ENCODE measurements at regions not wholly inside any gene's neighbourhood (a gene's known extent, or its start where the extent isn't known, plus 50 kb on each side); places are given as distances from the start of the nearest gene placed in this dataset.

DNA sequence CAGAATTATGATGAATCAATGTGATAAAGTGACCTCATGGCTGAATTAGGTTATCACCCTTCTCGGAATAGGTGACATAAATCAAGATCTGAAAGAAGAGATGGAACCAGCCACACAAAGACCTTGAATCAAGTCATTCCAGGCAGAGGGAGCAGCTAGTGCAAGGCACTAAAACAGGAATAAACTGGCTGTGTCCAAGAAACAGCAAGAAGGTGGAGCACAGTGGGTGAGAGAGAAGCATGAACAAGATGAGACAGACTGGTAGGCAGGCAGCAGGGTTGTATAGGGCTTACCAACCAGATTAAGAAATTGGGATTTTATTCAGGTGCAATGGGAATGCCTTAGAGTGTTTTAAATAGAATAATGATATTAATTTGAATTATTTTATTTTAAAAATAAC is 470.3 kb downstream of the PCDH20 start:
- ChIA-PET CTCF (ENCODE audit: partially characterized antibody) (interaction anchor here (0.9 kb wide), 1 partner anchor 11 kb away, joined by 3 read pairs; no protein-coding TSS in a partner anchor), POLR2A (ENCODE audit: partially characterized antibody) (no interaction called here)
- H3K27me3 ChIP-seq (ENCODE audit: insufficient read depth, low read length), result no peaks in the 10 kb centered on the region
- H3K9me3 ChIP-seq (ENCODE audit: control insufficient read depth in 1 of 2, low read length in 2 of 2), result no peaks in the 10 kb centered on the region
- no peaks in the 10 kb centered on the region for H3K4me1 Mint-ChIP-seq
- H3K36me3 ChIP-seq (ENCODE audit: insufficient read depth, low read length), result no peaks in the 10 kb centered on the region
- no peaks in the 10 kb centered on the region for H3K4me1 ChIP-seq (ENCODE audit: insufficient read depth, low read length)
- H3K27ac Mint-ChIP-seq, result no peak overlapping the region
- DNase-seq, result no peak
- H3K27me3 Mint-ChIP-seq, result no peaks in the 10 kb centered on the region
- H3K9me3 Mint-ChIP-seq, result peaks cover 5 to 14% (median 8%) of the 10 kb centered on the region in 8 donors
- no peak overlapping the region for H3K4me3 ChIP-seq (ENCODE audit: low read length in 2 of 2)
- H3K4me3 Mint-ChIP-seq, result no peak overlapping the region
- intact Hi-C loops (cut with micrococcal nuclease), result no loop called here
- no peak overlapping the region for H3K27ac ChIP-seq (ENCODE audit: low read depth, low read length)
- H3K36me3 Mint-ChIP-seq, result no peaks in the 10 kb centered on the region

DNA sequence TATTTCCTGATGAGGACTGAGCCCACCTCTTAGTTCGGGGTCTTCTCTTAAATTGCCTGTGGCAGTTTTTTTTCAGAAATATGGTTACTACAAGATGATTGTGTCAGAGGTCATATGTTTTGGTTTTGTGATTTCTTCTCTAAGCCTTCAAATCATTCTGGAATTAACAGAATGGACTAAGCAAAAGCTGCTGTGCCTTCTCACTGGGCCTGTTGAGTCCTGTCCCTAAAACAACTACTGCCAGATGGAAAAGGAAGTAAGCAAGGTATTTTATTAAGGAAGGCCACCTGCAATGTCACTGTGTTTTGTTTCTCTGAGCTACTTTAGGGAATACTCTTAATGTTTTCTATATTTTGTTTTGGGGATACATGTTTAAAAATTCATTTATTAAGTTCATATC is 470.8 kb downstream of the PCDH20 start:
- Histone ChIP-seq H3K27ac (ENCODE audit: low read depth, low read length) (no peak overlapping the region), H3K4me3 (ENCODE audit: low read length in 2 of 2) (no peak overlapping the region), H3K4me1 (ENCODE audit: insufficient read depth, low read length) (no peaks in the 10 kb centered on the region), H3K27me3 (ENCODE audit: insufficient read depth, low read length) (no peaks in the 10 kb centered on the region), H3K9me3 (ENCODE audit: control insufficient read depth in 1 of 2, low read length in 2 of 2) (no peaks in the 10 kb centered on the region), H3K36me3 (ENCODE audit: insufficient read depth, low read length) (no peaks in the 10 kb centered on the region)
- no peaks in the 10 kb centered on the region for H3K36me3 Mint-ChIP-seq
- H3K9me3 Mint-ChIP-seq, result peaks cover 4 to 14% (median 10%) of the 10 kb centered on the region in 8 donors
- H3K27me3 Mint-ChIP-seq, result no peaks in the 10 kb centered on the region
- no peak overlapping the region for H3K27ac Mint-ChIP-seq
- H3K4me3 Mint-ChIP-seq, result no peak overlapping the region
- no peak for DNase-seq
- POLR2A ChIA-PET (ENCODE audit: partially characterized antibody), result no interaction called here
- intact Hi-C loops (cut with micrococcal nuclease), result no loop called here
- H3K4me1 Mint-ChIP-seq, result no peaks in the 10 kb centered on the region
- CTCF ChIA-PET (ENCODE audit: partially characterized antibody), result interaction anchor here (0.9 kb wide), 1 partner anchor 12 kb away, joined by 3 read pairs; no protein-coding TSS in a partner anchor

DNA sequence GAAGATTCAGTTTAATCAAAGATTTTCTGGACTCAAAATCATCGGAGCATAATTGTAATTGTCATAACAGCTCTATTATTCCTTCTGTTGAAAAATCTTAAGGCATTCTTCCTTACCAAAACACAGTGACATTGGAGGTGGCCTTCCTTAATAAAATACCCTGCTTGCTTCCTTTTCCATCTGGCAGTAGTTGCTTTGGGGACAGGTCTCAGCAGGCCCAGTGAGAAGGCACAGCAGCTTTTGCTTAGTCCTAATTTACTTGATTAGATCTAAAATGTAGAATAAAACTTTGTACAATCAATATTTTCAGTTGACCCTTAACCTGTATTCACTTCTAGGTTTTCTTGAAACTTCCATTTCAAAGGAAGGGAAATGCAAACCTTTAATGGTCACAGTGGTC is 471.6 kb downstream of the PCDH20 start:
- intact Hi-C loops (cut with micrococcal nuclease), result no loop called here
- H3K9me3 Mint-ChIP-seq, result peaks cover 4 to 14% (median 9%) of the 10 kb centered on the region in 8 donors
- Histone ChIP-seq H3K36me3 (ENCODE audit: insufficient read depth, low read length) (no peaks in the 10 kb centered on the region), H3K4me3 (ENCODE audit: low read length in 2 of 2) (no peak overlapping the region), H3K4me1 (ENCODE audit: insufficient read depth, low read length) (no peaks in the 10 kb centered on the region), H3K27ac (ENCODE audit: low read depth, low read length) (no peak overlapping the region), H3K9me3 (ENCODE audit: control insufficient read depth in 1 of 2, low read length in 2 of 2) (no peaks in the 10 kb centered on the region), H3K27me3 (ENCODE audit: insufficient read depth, low read length) (no peaks in the 10 kb centered on the region)
- no peak overlapping the region for H3K4me3 Mint-ChIP-seq
- DNase-seq, result no peak
- H3K4me1 Mint-ChIP-seq, result no peaks in the 10 kb centered on the region
- CTCF ChIA-PET (ENCODE audit: partially characterized antibody), result no interaction called here
- POLR2A ChIA-PET (ENCODE audit: partially characterized antibody), result no interaction called here
- H3K27ac Mint-ChIP-seq, result no peak overlapping the region
- no peaks in the 10 kb centered on the region for H3K27me3 Mint-ChIP-seq
- H3K36me3 Mint-ChIP-seq, result no peaks in the 10 kb centered on the region

DNA sequence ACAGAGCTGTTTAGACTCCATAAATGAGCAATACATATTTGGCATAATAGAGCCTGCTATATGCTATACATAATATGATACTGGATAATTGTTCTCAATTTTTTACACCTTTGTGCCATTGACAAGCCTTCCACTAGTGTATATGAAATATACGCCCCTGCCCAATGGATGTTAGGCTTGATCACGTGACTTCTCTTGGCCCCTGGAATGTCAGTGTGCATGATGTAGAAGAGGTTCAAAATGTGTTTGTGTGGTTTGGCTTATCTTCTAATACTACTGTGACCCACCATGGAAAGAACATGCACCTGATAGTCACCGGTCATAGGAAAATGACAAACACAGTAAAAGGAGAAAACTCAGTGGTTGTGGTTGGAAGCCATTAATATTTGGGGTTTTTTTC is 479.4 kb downstream of the PCDH20 start:
- POLR2A ChIA-PET (ENCODE audit: partially characterized antibody), result no interaction called here

DNA sequence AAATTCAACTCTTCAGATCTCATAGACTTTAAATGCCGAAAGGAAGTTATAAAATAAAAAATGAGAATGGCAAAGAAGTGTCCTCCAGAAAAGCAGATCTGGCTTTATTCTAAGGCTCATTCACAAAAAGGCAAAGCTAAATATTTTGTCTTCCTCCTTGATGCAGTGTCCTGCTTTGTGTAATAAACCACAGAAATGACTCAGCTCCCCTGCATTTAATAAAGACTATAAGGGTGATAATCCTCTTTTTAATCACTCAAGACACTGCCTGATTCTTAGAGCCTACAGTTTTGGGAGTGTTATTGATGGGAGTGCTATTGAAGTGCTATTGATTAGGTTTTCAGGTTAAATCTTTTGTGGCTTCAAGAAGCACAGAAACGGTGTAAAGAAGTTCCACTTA is 482.0 kb downstream of the PCDH20 start:
- H3K4me1 Mint-ChIP-seq, result no peaks in the 10 kb centered on the region
- H3K27me3 Mint-ChIP-seq, result no peaks in the 10 kb centered on the region
- H3K4me1 ChIP-seq (ENCODE audit: insufficient read depth, low read length), result no peaks in the 10 kb centered on the region
- ChIA-PET CTCF (ENCODE audit: partially characterized antibody) (no interaction called here), POLR2A (ENCODE audit: partially characterized antibody) (no interaction called here)
- H3K27me3 ChIP-seq (ENCODE audit: insufficient read depth, low read length), result no peaks in the 10 kb centered on the region
- H3K36me3 Mint-ChIP-seq, result no peaks in the 10 kb centered on the region
- H3K9me3 ChIP-seq (ENCODE audit: control insufficient read depth in 1 of 2, low read length in 2 of 2), result no peaks in the 10 kb centered on the region
- no peak for DNase-seq
- H3K9me3 Mint-ChIP-seq, result peaks cover 0 to 5% (median 0%) of the 10 kb centered on the region in 8 donors
- no peak overlapping the region for H3K4me3 ChIP-seq (ENCODE audit: low read length in 2 of 2)
- no peak overlapping the region for H3K27ac Mint-ChIP-seq
- no peaks in the 10 kb centered on the region for H3K36me3 ChIP-seq (ENCODE audit: insufficient read depth, low read length)
- no peak overlapping the region for H3K4me3 Mint-ChIP-seq
- intact Hi-C loops (cut with micrococcal nuclease), result no loop called here
- no peak overlapping the region for H3K27ac ChIP-seq (ENCODE audit: low read depth, low read length)

More for the DNA sequence above, 479.4 kb downstream of the PCDH20 start:
- Histone ChIP-seq H3K9me3 (ENCODE audit: control insufficient read depth in 1 of 2, low read length in 2 of 2) (no peaks in the 10 kb centered on the region), H3K27ac (ENCODE audit: low read depth, low read length) (no peak overlapping the region), H3K4me1 (ENCODE audit: insufficient read depth, low read length) (no peaks in the 10 kb centered on the region), H3K4me3 (ENCODE audit: low read length in 2 of 2) (no peak overlapping the region), H3K27me3 (ENCODE audit: insufficient read depth, low read length) (no peaks in the 10 kb centered on the region), H3K36me3 (ENCODE audit: insufficient read depth, low read length) (no peaks in the 10 kb centered on the region)
- H3K4me3 Mint-ChIP-seq, result no peak overlapping the region
- no peak for DNase-seq
- peaks cover 0 to 5% (median 3%) of the 10 kb centered on the region in 8 donors for H3K9me3 Mint-ChIP-seq
- H3K4me1 Mint-ChIP-seq, result no peaks in the 10 kb centered on the region
- no peaks in the 10 kb centered on the region for H3K27me3 Mint-ChIP-seq
- intact Hi-C loops (cut with micrococcal nuclease), result no loop called here
- H3K27ac Mint-ChIP-seq, result no peak overlapping the region
- H3K36me3 Mint-ChIP-seq, result no peaks in the 10 kb centered on the region
- CTCF ChIA-PET (ENCODE audit: partially characterized antibody), result no interaction called here

DNA sequence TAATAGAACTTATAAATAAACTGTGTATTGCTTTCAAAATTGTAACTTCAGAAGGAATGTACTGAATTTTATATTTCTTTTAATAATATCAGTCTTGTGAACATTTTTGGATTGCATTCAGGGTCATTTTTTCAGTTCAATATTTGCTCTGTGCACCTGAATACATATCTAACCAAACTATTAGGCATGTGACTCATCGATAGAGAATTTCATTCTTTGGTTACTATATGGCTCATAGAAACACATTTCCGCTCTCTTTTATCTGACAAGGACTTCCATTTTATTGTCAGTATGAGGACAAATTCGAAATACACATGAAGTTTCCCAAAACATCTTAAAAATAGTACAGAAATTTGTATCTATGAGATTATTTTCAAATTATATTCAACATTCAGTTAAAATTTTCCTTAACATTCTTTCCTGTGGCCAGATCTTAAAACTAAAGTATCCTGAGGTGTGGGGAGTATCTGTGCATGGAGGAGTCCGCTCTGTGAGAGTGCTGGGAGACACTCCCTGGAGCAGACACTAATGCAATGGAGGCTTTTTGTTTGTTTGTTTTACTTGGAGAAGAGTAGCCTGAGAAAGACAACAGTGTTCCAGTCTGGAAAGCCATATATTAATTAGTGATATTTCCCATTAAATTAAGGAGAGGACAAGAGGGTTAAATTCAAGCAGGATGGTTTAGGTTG is 483.6 kb downstream of the PCDH20 start:
- Mint-ChIP-seq H3K4me1 (no peaks in the 10 kb centered on the region), H3K4me3 (no peak overlapping the region), H3K9me3 (peaks cover 0 to 5% (median 0%) of the 10 kb centered on the region in 8 donors), H3K27me3 (no peaks in the 10 kb centered on the region), H3K36me3 (no peaks in the 10 kb centered on the region), H3K27ac (no peak overlapping the region)
- ChIA-PET CTCF (ENCODE audit: partially characterized antibody) (no interaction called here), POLR2A (ENCODE audit: partially characterized antibody) (no interaction called here)
- Histone ChIP-seq H3K9me3 (ENCODE audit: control insufficient read depth in 1 of 2, low read length in 2 of 2) (no peaks in the 10 kb centered on the region), H3K27ac (ENCODE audit: low read depth, low read length) (no peak overlapping the region), H3K4me1 (ENCODE audit: insufficient read depth, low read length) (no peaks in the 10 kb centered on the region), H3K4me3 (ENCODE audit: low read length in 2 of 2) (no peak overlapping the region), H3K27me3 (ENCODE audit: insufficient read depth, low read length) (no peaks in the 10 kb centered on the region), H3K36me3 (ENCODE audit: insufficient read depth, low read length) (no peaks in the 10 kb centered on the region)
- DNase-seq, result no peak
- intact Hi-C loops (cut with micrococcal nuclease), result no loop called here

DNA sequence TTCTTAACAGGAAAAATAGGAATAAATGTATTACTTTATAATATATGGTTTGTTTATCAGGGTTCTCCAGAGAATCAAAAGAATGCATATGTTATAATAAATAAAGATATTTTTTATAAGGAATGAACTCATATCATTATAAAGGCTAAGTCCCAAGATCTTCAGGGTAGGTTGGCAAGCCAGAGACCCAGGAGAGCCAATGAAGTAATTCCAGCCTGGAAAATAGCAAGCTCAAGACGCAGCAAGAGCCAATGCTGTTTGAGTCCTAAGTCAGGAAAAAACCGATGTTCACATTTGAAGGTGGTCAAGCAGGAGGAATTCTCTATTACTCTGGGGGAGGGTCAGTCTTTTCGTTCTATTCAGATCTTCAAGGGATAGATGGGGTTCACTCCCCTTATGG is 490.0 kb downstream of the PCDH20 start:
- no peak overlapping the region for H3K27ac Mint-ChIP-seq
- H3K36me3 Mint-ChIP-seq, result no peaks in the 10 kb centered on the region
- no peaks in the 10 kb centered on the region for H3K36me3 ChIP-seq (ENCODE audit: insufficient read depth, low read length)
- no peak overlapping the region for H3K4me3 Mint-ChIP-seq
- H3K9me3 Mint-ChIP-seq, result peaks cover 0 to 5% (median 0%) of the 10 kb centered on the region in 8 donors
- no peak overlapping the region for H3K4me3 ChIP-seq (ENCODE audit: low read length in 2 of 2)
- H3K27ac ChIP-seq (ENCODE audit: low read depth, low read length), result no peak overlapping the region
- H3K4me1 Mint-ChIP-seq, result no peaks in the 10 kb centered on the region
- no peak for DNase-seq
- CTCF ChIA-PET (ENCODE audit: partially characterized antibody), result no interaction called here
- H3K9me3 ChIP-seq (ENCODE audit: control insufficient read depth in 1 of 2, low read length in 2 of 2), result no peaks in the 10 kb centered on the region
- H3K4me1 ChIP-seq (ENCODE audit: insufficient read depth, low read length), result no peaks in the 10 kb centered on the region
- H3K27me3 Mint-ChIP-seq, result no peaks in the 10 kb centered on the region
- intact Hi-C loops (cut with micrococcal nuclease), result no loop called here
- no peaks in the 10 kb centered on the region for H3K27me3 ChIP-seq (ENCODE audit: insufficient read depth, low read length)
- POLR2A ChIA-PET (ENCODE audit: partially characterized antibody), result no interaction called here

DNA sequence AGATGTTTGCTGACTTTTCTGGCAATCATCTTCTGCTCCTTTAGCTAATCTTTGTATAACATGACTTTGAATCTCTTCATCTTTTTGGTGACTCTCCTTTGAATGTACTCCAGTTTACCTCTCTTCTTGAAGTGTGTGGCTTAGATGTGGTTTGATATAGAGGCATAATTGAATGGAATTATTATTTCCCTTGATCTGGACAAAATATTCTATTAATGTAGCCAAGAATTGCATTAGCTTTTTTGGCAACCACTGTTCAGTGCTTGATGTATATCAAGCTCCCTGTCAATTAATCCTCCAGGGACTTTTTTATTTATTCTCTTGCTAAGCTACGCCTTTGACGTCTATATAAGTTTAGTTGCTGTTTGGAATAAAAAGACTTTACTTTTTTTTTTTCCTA is 490.8 kb downstream of the PCDH20 start:
- H3K36me3 ChIP-seq (ENCODE audit: insufficient read depth, low read length), result no peaks in the 10 kb centered on the region
- H3K9me3 ChIP-seq (ENCODE audit: control insufficient read depth in 1 of 2, low read length in 2 of 2), result no peaks in the 10 kb centered on the region
- ChIA-PET POLR2A (ENCODE audit: partially characterized antibody) (no interaction called here), CTCF (ENCODE audit: partially characterized antibody) (no interaction called here)
- H3K4me3 ChIP-seq (ENCODE audit: low read length in 2 of 2), result no peak overlapping the region
- Mint-ChIP-seq H3K9me3 (peaks cover 0 to 5% (median 0%) of the 10 kb centered on the region in 8 donors), H3K4me1 (no peaks in the 10 kb centered on the region), H3K36me3 (no peaks in the 10 kb centered on the region), H3K4me3 (no peak overlapping the region), H3K27me3 (no peaks in the 10 kb centered on the region), H3K27ac (no peak overlapping the region)
- intact Hi-C loops (cut with micrococcal nuclease), result no loop called here
- DNase-seq, result no peak
- no peaks in the 10 kb centered on the region for H3K4me1 ChIP-seq (ENCODE audit: insufficient read depth, low read length)
- H3K27me3 ChIP-seq (ENCODE audit: insufficient read depth, low read length), result no peaks in the 10 kb centered on the region
- H3K27ac ChIP-seq (ENCODE audit: low read depth, low read length), result no peak overlapping the region

All from CD4-positive, alpha-beta memory T cell (primary cell).